ENCODE measurements at regions not wholly inside any gene's neighbourhood (a gene's known extent, or its start where the extent isn't known, plus 50 kb on each side); places are given as distances from the start of the nearest gene placed in this dataset.

- ATAC-seq, result no peak
- ChIA-PET CTCF (ENCODE audit: low intra/inter-chr PET ratio) (no interaction called here), POLR2A (no interaction called here)
Measured at GRCh38 chr6:106770663-106771062, 141.3 kb downstream of the QRSL1 start.

More at GRCh38 chr6:106770663-106771062, 141.3 kb downstream of the QRSL1 start:
- Histone ChIP-seq H3K9me1 (ENCODE audit: control insufficient read depth, insufficient read depth, low read length) (no peaks in the 10 kb centered on the region), H3K27me3 (ENCODE audit: control insufficient read depth in 2 of 2, insufficient read depth in 2 of 2, low read length in 2 of 2) (peaks cover 0 to 6% of the 10 kb centered on the region in 2 experiments; a peak in 1 of 5 replicates), H2AFZ (ENCODE audit: low read depth, low read length) (no peak overlapping the region), H3K79me2 (ENCODE audit: control insufficient read depth, insufficient read depth, low read length) (no peaks in the 10 kb centered on the region), H3K9me3 (replicated peaks; ENCODE audit: control insufficient read depth, insufficient read depth, low read depth, low read length) (no peaks in the 10 kb centered on the region), H3K9ac (ENCODE audit: insufficient read depth in 1 of 2, low read depth in 2 of 2, low read length in 2 of 2) (no peak overlapping the region), H3K36me3 (ENCODE audit: control insufficient read depth, insufficient read depth, low read length) (no peaks in the 10 kb centered on the region), H3K27ac (ENCODE audit: extremely low read depth, low read depth, low read length) (no peak overlapping the region), H3K4me3 (no peak overlapping the region), H3K4me2 (ENCODE audit: insufficient read depth, low read length) (no peak overlapping the region), H4K20me1 (replicated peaks; ENCODE audit: control insufficient read depth, insufficient read depth, low read length) (no peaks in the 10 kb centered on the region), H3K4me1 (replicated peaks in 1 of 2; ENCODE audit: control insufficient read depth in 2 of 2, insufficient read depth in 2 of 2, low read length in 2 of 2) (no peaks in the 10 kb centered on the region)
- intact Hi-C loops (cut with micrococcal nuclease) (no loop called here), in situ Hi-C loops (cut with MboI) (no loop called here)
- no TSS peak for BruUV-seq (replicated peaks)
- no peak for FAIRE-seq
- TF ChIP-seq TRIM28 (IDR thresholded peaks at IDR 0.05) (no peak), KAT7 (CRISPR knock-in tag; IDR thresholded peaks at IDR 0.05; ENCODE audit: borderline replicate concordance) (no peak), MBD2 (IDR thresholded peaks at IDR 0.05; ENCODE audit: borderline replicate concordance, low read depth) (no peak), EP400 (IDR thresholded peaks at IDR 0.05) (no peak), DNMT1 (IDR thresholded peaks at IDR 0.05) (no peak), ADNP (tag; IDR thresholded peaks at IDR 0.05) (no peak), ZBTB17 (CRISPR knock-in tag; IDR thresholded peaks at IDR 0.05) (no peak), SREBF2 (CRISPR knock-in tag; IDR thresholded peaks at IDR 0.05) (no peak), TFAM (CRISPR knock-in tag; conservative IDR thresholded peaks at IDR 0.05) (no peak), NR4A1 (CRISPR knock-in tag; IDR thresholded peaks at IDR 0.05) (no peak), NR4A1 (tag; IDR thresholded peaks at IDR 0.05) (no peak), BRD9 (IDR thresholded peaks at IDR 0.05; ENCODE audit: low read depth, partially characterized antibody) (no peak), AFF4 (CRISPR knock-in tag; IDR thresholded peaks at IDR 0.05) (no peak), ZNF696 (CRISPR knock-in tag; conservative IDR thresholded peaks at IDR 0.05) (no peak)
- TF ChIP-seq, protein P1, sequence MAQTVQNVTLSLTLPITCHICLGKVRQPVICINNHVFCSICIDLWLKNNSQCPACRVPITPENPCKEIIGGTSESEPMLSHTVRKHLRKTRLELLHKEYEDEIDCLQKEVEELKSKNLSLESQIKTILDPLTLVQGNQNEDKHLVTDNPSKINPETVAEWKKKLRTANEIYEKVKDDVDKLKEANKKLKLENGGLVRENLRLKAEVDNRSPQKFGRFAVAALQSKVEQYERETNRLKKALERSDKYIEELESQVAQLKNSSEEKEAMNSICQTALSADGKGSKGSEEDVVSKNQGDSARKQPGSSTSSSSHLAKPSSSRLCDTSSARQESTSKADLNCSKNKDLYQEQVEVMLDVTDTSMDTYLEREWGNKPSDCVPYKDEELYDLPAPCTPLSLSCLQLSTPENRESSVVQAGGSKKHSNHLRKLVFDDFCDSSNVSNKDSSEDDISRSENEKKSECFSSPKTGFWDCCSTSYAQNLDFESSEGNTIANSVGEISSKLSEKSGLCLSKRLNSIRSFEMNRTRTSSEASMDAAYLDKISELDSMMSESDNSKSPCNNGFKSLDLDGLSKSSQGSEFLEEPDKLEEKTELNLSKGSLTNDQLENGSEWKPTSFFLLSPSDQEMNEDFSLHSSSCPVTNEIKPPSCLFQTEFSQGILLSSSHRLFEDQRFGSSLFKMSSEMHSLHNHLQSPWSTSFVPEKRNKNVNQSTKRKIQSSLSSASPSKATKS (CRISPR knock-in tag; IDR thresholded peaks at IDR 0.05), result no peak
- TF ChIP-seq, protein P2, sequence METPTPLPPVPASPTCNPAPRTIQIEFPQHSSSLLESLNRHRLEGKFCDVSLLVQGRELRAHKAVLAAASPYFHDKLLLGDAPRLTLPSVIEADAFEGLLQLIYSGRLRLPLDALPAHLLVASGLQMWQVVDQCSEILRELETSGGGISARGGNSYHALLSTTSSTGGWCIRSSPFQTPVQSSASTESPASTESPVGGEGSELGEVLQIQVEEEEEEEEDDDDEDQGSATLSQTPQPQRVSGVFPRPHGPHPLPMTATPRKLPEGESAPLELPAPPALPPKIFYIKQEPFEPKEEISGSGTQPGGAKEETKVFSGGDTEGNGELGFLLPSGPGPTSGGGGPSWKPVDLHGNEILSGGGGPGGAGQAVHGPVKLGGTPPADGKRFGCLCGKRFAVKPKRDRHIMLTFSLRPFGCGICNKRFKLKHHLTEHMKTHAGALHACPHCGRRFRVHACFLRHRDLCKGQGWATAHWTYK (CRISPR knock-in tag; IDR thresholded peaks at IDR 0.05), result no peak
- no peak for DNase-seq (ENCODE audit: extremely low read depth in 1 of 4, low spot score in 3 of 4)
- 19% methylated on average over 1 of the region's 1 CpG for WGBS (ENCODE audit: insufficient coverage, low coverage, missing lambda C conversion rate)

Data from K562 (cell line).